ENCODE measurements at regions not wholly inside any gene's neighbourhood (a gene's known extent, or its start where the extent isn't known, plus 50 kb on each side); places are given as distances from the start of the nearest gene placed in this dataset.
"Not testable (repeated sequence)": the region's sequence is repeated elsewhere in the genome, so short reads cannot be mapped to it uniquely, and the experiment has no call there.

- ATAC-seq (no peak), DNase-seq (no peak)
- no peak overlapping the region for H3K4me3 Mint-ChIP-seq
- no peak overlapping the region for H3K27ac Mint-ChIP-seq
- no peaks in the 10 kb centered on the region for H3K27me3 Mint-ChIP-seq
- no peaks in the 10 kb centered on the region for H3K36me3 Mint-ChIP-seq (ENCODE audit: low read depth)
- no peaks in the 10 kb centered on the region for H3K4me1 Mint-ChIP-seq
- no peaks in the 10 kb centered on the region for H3K9me3 Mint-ChIP-seq
Measured at GRCh38 chr1:60923389-60924087, 158.8 kb upstream of the NFIA start.

DNA sequence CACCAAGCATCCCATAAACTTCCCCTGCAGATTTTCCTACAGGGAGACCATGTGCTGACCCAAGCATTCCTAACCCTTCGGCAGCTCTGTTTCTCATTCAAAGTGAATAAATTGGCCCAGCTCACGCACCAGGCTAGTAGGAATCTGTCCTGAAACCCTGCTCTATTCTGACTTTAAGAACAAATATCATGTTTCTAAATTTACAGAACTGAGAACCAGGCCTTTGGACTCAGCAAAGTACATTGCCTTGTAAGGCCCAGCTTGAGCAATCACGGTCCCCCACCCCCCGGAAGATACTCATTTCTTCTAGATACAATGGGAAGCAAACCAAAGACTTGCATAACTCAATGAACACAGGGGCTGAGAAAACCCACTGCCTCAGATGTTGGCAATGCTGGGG, 160.1 kb upstream of the NFIA start:
- no peak for DNase-seq
- Mint-ChIP-seq H3K9me3 (no peaks in the 10 kb centered on the region), H3K27ac (no peak overlapping the region), H3K4me1 (no peaks in the 10 kb centered on the region), H3K4me3 (no peak overlapping the region), H3K27me3 (no peaks in the 10 kb centered on the region), H3K36me3 (ENCODE audit: low read depth) (no peaks in the 10 kb centered on the region)
- ATAC-seq: no peak

GRCh38 chr1:60921175-60921574, 161.2 kb upstream of the NFIA start:
- DNase-seq (no peak), ATAC-seq (no peak)
- Mint-ChIP-seq H3K9me3 (no peaks in the 10 kb centered on the region), H3K36me3 (ENCODE audit: low read depth) (no peaks in the 10 kb centered on the region), H3K4me1 (no peaks in the 10 kb centered on the region), H3K4me3 (no peak overlapping the region), H3K27me3 (no peaks in the 10 kb centered on the region), H3K27ac (no peak overlapping the region)

- no peak overlapping the region for H3K27ac Mint-ChIP-seq
- H3K36me3 Mint-ChIP-seq (ENCODE audit: low read depth): no peaks in the 10 kb centered on the region
- DNase-seq (no peak), ATAC-seq (no peak)
- H3K4me3 Mint-ChIP-seq: no peak overlapping the region
- H3K4me1 Mint-ChIP-seq: no peaks in the 10 kb centered on the region
- H3K9me3 Mint-ChIP-seq: no peaks in the 10 kb centered on the region
- no peaks in the 10 kb centered on the region for H3K27me3 Mint-ChIP-seq
Measured at GRCh38 chr1:60920561-60920960, 161.8 kb upstream of the NFIA start.

DNA sequence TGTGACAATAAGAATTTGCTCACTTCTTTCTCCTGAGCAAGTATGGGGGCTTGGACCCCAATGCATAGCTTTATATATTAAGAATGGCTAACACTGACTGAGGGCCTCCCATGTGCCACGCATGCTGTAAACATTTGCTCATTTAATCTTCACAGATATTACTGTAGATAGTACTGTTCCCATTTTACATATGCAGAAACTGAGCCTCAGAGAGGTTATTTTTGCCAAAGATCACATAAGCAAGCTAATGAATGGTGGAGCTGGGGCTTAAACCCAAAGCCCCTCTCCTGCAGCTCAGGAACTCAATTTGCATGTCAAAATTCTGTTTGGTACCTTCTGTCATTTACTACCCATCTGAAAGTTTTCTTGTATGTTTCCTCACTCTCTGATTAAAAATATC, 163.5 kb upstream of the NFIA start:
- H3K27ac Mint-ChIP-seq: no peak overlapping the region

GRCh38 chr1:60916906-60917305, 165.5 kb upstream of the NFIA start:
- Mint-ChIP-seq H3K9me3 (no peaks in the 10 kb centered on the region), H3K4me1 (no peaks in the 10 kb centered on the region), H3K36me3 (ENCODE audit: low read depth) (no peaks in the 10 kb centered on the region), H3K4me3 (no peak overlapping the region), H3K27ac (no peak overlapping the region), H3K27me3 (no peaks in the 10 kb centered on the region)
- ATAC-seq (no peak), DNase-seq (no peak)

More for the DNA sequence above, 163.5 kb upstream of the NFIA start:
- H3K27me3 Mint-ChIP-seq: no peaks in the 10 kb centered on the region
- ATAC-seq: no peak
- no peaks in the 10 kb centered on the region for H3K4me1 Mint-ChIP-seq
- DNase-seq: no peak
- no peaks in the 10 kb centered on the region for H3K36me3 Mint-ChIP-seq (ENCODE audit: low read depth)
- H3K9me3 Mint-ChIP-seq: no peaks in the 10 kb centered on the region
- H3K4me3 Mint-ChIP-seq: no peak overlapping the region

GRCh38 chr1:60916199-60916598, 166.2 kb upstream of the NFIA start:
- Mint-ChIP-seq H3K27me3 (no peaks in the 10 kb centered on the region), H3K4me3 (no peak overlapping the region), H3K36me3 (ENCODE audit: low read depth) (no peaks in the 10 kb centered on the region), H3K27ac (no peak overlapping the region), H3K9me3 (no peaks in the 10 kb centered on the region), H3K4me1 (no peaks in the 10 kb centered on the region)
- ATAC-seq (no peak), DNase-seq (no peak)

DNA sequence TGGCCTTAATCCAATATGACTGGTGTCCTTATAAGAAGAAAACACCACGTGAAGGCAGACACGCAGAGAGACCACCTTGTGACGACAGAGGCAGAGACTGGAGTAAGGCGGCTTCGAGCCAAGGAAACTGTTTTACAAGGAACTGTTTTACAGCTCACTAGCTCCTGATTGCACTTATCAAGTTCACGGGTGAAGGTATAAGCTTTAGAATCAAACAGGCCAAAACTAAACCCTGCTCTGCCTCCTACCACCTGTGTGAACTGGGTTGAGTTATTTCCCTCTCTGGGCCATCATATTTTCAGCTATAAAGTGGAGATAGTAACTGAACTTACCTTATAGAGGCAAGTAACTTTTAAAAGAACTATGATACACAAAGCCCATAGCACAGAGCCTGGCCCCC, 166.9 kb upstream of the NFIA start:
- Mint-ChIP-seq H3K9me3 (no peaks in the 10 kb centered on the region), H3K36me3 (ENCODE audit: low read depth) (no peaks in the 10 kb centered on the region), H3K27ac (no peak overlapping the region), H3K27me3 (no peaks in the 10 kb centered on the region), H3K4me1 (no peaks in the 10 kb centered on the region), H3K4me3 (no peak overlapping the region)
- ATAC-seq (no peak), DNase-seq (no peak)

- Mint-ChIP-seq H3K36me3 (ENCODE audit: low read depth) (no peaks in the 10 kb centered on the region), H3K4me1 (no peaks in the 10 kb centered on the region), H3K4me3 (no peak overlapping the region), H3K27ac (no peak overlapping the region), H3K9me3 (no peaks in the 10 kb centered on the region), H3K27me3 (no peaks in the 10 kb centered on the region)
- DNase-seq (no peak), ATAC-seq (no peak)
Measured at GRCh38 chr1:60914982-60915381, 167.4 kb upstream of the NFIA start.

- H3K4me3 Mint-ChIP-seq; H3K36me3 Mint-ChIP-seq (ENCODE audit: low read depth); DNase-seq; H3K27me3 Mint-ChIP-seq; H3K4me1 Mint-ChIP-seq; H3K27ac Mint-ChIP-seq; H3K9me3 Mint-ChIP-seq; ATAC-seq: not testable (repeated sequence)
Measured at GRCh38 chr1:60913708-60914107, 168.7 kb upstream of the NFIA start.

GRCh38 chr1:60913039-60913438, 169.3 kb upstream of the NFIA start:
- H3K27me3 Mint-ChIP-seq: no peaks in the 10 kb centered on the region
- H3K4me3 Mint-ChIP-seq: no peak overlapping the region
- no peaks in the 10 kb centered on the region for H3K9me3 Mint-ChIP-seq
- no peak overlapping the region for H3K27ac Mint-ChIP-seq
- no peaks in the 10 kb centered on the region for H3K4me1 Mint-ChIP-seq
- no peak for DNase-seq
- ATAC-seq: no peak
- no peaks in the 10 kb centered on the region for H3K36me3 Mint-ChIP-seq (ENCODE audit: low read depth)

- Mint-ChIP-seq H3K36me3 (ENCODE audit: low read depth) (no peaks in the 10 kb centered on the region), H3K9me3 (no peaks in the 10 kb centered on the region), H3K27me3 (no peaks in the 10 kb centered on the region), H3K27ac (no peak overlapping the region), H3K4me3 (no peak overlapping the region), H3K4me1 (no peaks in the 10 kb centered on the region)
- DNase-seq (no peak), ATAC-seq (no peak)
Measured at GRCh38 chr1:60911966-60912697, 170.2 kb upstream of the NFIA start.

GRCh38 chr1:60908159-60908558, 174.2 kb upstream of the NFIA start:
- no peak overlapping the region for H3K27ac Mint-ChIP-seq
- DNase-seq (no peak), ATAC-seq (no peak)
- H3K4me1 Mint-ChIP-seq: no peaks in the 10 kb centered on the region
- H3K36me3 Mint-ChIP-seq (ENCODE audit: low read depth): no peaks in the 10 kb centered on the region
- H3K4me3 Mint-ChIP-seq: no peak overlapping the region
- no peaks in the 10 kb centered on the region for H3K27me3 Mint-ChIP-seq
- no peaks in the 10 kb centered on the region for H3K9me3 Mint-ChIP-seq

DNA sequence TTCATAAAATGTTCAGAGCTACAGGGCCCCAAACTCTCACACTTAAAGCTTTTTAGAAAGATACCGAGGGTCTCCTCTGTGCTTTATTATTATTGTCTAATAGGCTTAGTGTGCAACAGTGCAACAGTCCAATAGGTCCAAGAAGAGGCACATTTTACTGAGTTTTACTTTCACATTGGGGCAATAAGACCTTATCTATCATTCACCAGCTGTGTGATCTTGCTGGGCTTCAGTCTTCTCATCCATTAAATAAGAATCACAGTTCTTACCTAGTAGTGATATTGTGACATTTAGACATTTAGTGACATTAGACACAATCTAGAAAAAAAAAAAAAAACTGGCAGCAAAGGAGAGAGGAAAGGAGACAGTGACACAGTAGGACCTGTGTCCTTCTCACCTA, 175.8 kb upstream of the NFIA start:
- H3K36me3 Mint-ChIP-seq (ENCODE audit: low read depth): no peaks in the 10 kb centered on the region
- ATAC-seq (no peak), DNase-seq (no peak)
- H3K27me3 Mint-ChIP-seq: no peaks in the 10 kb centered on the region
- H3K27ac Mint-ChIP-seq: no peak overlapping the region
- no peaks in the 10 kb centered on the region for H3K4me1 Mint-ChIP-seq
- H3K4me3 Mint-ChIP-seq: no peak overlapping the region
- no peaks in the 10 kb centered on the region for H3K9me3 Mint-ChIP-seq

DNA sequence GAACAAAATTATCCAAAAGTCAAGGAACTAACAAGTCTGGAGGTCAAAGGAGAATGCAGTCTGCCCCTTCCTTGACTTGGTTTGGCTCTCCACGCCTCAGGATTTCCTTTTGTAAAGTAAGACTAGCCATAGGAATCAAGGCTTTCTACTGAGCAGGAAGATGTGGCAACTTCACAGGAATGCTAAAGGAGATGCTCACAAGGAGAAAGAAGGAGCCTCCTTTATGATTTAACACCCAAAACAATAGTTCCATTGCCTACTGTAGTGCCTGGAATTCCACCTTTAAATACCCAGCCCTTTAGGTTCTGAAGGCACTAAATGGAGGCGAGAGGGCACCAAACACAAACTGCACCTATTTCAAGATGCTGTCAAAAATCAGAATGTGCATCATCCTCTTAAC, 176.3 kb upstream of the NFIA start:
- H3K27me3 Mint-ChIP-seq: no peaks in the 10 kb centered on the region
- DNase-seq (no peak), ATAC-seq (no peak)
- no peaks in the 10 kb centered on the region for H3K36me3 Mint-ChIP-seq (ENCODE audit: low read depth)
- no peaks in the 10 kb centered on the region for H3K9me3 Mint-ChIP-seq
- H3K4me3 Mint-ChIP-seq: no peak overlapping the region
- H3K4me1 Mint-ChIP-seq: no peaks in the 10 kb centered on the region
- H3K27ac Mint-ChIP-seq: no peak overlapping the region

Measured in activated naive CD8-positive, alpha-beta T cell treated with anti-CD3 and anti-CD28 coated beads, Interleukin-2, amount 50 U/mL, for 24 hours (primary cell).